Esophagus mucosa (tissue), 1 donor: ENCODE measurements at regions not wholly inside any gene's neighbourhood (a gene's known extent, or its start where the extent isn't known, plus 50 kb on each side); places are given as distances from the start of the nearest gene placed in this dataset.

ENCODE experiments used
- ATAC-seq: fragments of 200-7000 bp; cut with Tn5 transposase; one replicate; pipeline ENCODE4 v1.9.1; 2020
- donor health status: DM: yes; HTN: yes; CAD: no.

DNA sequence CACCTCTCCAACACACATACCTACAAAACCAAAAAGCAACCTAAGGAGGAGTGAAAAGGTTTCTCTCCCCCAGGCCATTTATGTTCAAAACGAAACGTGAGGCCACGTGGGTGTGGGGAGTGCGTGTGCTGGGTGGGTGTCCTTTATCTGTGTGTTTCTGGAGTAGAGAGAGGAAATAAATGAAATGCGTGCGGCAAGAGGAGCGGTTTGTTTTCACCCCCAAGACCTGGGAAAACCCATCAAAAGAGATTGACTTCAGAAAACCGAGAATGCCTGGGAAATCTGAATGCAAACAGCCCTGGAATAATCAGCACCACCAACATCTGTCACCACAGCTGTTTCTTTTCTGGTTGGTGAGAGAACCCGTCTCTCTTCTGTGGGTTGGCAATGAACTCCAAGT is 137.4 kb downstream of the INSIG2 start:
- no peak for ATAC-seq

DNA sequence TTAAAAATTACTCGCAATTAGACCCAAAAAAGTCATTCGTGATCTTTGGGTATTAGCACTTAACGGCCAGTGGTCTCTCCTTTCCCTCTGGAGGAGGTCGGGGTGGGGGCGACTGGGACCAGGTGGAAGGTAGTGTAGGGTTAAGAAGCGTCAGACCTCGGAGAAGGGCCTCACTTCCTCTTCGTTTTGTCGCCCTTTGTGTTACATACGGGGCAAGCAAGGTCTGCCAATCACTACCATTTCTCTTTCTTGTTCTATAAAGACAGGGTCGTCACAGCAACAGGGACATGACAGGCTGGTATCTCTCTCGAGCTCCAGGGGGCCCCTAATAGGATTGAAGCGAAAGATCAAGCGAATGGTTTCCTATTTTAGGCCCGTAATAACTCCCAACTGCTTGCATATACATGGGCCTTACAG is 136.6 kb downstream of the INSIG2 start:
- no peak for ATAC-seq

DNA sequence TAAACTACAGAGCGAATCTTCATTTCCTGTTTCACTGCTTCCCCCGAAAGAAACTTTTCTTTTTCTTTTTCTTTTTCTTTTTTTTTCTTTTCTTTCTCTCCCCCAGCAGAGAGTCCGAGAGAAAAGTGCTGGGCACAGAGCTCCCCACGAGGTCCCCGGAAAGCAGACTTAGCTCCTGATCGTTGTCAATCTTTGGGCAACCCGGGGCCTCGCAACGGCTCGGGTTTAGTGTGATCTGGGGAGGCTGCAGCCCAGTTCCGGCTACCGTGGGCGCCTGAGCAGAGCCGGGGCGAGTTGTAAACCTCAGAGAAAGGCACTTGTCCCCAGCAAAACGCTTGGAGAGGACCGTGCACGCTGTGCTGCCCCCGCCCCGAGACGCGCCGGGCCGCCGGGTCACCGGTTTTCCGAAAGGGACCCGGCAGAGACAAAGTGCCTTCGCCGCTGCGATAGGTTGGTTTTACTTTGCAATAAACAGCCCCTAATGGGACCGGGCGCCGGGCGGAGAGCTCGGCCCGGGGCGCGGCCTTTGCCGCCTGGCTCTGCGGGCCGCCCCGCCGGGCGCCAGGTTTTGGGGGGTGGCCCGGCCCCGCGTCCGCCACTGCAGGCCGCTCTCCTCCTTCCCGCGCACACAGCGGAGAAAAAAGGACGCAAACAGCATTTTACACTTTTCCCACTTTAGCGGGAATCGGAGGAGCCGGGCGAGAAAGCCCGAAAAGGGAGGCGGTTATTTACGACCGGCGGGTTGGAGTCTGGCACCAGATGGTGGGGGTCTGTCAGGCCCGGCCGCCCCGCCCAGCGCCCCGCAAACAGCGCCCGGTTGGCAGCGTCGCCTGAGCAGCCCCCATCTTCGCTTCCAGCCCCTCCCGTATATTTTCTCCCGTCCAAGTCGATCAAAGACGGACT is 136.0 kb downstream of the INSIG2 start:
- ATAC-seq: no peak

DNA sequence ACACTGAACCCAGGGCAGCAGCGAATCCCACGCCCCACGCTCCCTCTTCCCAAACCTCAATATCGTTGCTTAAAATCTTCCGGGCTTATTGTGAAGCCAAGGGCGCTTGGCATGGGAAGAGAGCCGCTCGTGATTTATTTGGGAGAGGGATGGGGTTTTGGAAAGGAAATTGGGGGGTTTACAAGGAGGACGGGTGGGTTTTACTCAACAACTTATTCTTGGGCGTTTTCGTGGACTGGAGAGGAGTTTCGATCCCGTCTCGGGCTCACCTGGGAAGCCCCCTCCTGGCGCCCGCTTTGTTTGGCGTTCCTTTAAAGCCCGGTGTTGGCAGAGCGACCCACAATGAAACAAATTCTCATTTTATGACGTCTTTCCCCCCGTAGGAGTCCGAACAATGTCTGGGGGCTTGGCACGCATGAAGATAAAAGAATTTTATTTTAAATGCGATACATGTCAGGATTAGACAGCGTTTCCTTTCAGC is 135.3 kb downstream of the INSIG2 start:
- ATAC-seq: no peak

DNA sequence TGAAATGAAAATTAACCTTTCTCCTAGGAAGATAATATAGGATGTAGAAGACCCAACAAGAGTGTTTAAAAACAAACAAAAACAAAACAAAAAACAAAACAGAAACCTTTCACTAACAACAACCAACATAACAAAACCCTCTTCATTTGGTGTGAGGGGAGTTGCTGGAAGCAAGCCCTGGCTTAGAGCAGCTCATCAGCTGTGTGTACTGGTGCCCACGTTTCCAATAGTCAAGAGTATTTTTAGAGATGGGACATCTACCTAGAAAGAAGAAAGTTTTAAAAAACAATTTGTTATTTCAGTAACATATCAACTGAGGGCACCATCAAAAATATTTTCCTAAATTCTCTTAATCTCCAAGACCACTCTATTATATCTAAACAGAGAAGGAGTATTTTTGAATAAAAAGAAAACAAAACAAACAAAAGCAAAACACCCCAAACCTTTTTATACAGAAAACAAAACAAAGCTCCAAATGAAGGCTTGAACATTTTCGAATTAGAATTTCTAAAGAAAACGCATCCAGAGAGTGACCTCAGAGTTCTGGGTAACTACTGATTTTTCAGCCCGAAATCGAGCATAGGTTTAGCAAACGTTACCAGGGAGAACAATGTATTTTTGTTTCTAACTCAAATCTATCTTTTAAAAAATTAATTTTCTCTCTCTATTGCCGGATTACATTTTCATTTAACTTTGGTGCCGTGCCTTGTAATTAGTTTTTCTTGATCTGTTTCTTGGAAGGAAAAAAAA is 134.6 kb downstream of the INSIG2 start:
- ATAC-seq: no peak

DNA sequence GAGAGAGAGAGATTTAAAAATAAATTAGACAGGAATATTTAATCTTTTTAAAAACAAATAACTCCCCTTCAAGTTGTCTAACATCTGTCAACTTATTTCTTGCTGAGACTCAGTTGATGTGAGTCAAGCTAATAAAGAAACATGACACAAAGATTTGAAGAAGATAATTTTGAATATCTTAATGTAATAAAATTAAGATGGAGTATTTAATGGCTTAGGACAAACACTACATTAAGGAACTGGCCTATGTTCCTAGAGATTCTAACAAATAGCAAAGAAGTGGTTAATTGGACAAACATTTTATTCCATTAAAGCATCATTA is 134.0 kb downstream of the INSIG2 start:
- no peak for ATAC-seq

DNA sequence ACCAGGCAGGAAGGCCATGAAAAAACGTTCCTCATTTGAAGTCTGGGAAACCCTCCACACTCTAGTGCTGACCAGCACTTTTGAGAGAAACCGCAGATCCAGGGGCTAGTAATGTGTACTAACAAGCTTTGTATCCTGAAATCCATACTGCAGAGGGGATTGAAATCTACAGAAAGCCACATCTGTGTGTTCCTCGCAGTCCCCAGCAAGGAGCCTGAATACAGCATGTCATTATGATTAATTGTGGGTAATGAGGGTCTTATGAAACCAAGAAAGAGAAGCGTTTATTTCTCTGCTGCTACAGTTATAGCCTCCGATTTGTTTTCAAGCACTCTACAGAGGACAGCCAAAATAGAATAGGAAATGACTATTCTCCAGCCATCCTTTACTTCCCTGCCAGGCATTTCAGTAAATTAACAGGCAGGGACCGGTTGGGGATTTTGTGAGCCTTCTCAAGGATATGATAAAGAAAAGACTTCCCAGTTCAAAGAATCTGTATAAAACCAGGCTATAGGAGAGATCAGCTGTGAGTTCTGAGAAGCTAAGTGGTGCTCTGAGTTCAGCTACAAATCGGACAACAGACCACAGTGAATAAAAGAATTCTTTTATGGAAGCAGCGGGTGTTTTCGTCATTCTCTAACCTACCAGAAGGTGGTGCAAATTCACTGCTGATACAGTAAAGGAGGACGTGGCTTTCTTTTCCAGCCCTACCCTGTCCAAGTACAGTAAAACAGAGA is 133.4 kb downstream of the INSIG2 start:
- peak; percentile 75 for ATAC-seq

DNA sequence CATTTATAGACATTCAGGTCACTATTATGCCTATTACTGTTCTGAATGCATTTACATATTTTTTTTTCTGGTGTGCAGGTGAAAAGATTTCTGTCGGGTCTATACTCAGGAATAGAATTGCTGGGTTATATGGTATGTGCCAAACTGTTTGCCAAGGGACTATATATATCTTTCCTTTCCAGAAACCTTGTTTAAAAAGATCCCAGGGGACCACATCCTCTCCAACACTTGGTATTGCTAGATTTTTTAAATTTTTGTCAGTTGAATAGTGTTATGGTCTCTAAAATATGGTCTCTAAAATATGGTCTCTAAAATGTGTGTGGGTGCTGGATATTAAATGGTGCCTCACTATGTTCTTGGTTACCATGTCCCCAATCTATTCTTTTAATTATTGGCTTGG is 131.3 kb downstream of the INSIG2 start:
- no peak for ATAC-seq

DNA sequence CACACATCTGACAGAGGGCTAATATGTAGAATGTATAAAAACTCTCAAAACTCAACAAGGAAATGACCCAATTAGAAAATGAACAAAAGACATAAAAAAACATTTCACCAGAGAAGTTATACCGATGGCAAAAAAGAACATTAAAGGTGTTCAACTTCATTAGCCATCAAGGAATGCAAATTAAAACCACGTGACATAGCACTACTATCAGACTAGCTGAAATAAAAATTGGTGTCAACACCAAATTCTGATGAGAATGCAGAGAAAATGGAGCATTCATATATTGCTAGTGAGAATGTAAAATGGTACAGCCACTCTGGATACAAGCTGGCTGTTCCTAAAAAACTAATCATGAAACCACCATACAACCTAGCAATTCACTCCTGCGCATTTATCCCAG is 128.0 kb downstream of the INSIG2 start:
- ATAC-seq: no peak

DNA sequence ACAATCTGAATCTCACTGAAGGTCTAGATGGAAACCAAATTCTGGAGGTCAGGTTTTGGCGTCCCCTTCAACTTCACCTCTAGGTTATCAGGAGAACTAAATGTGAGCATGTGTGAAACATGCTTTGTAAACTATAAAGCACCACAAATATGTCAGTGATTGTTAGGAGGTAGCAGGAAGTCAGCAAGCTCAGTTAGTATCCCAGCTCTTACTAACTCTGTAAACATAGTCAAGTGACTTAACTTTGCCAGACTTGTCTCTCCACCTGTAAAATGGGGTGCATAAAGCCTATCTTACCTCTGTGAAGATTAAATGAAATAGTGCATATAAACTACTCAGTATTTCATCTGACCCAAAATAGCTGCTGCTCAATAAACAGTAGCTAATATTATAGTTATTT is 121.5 kb downstream of the INSIG2 start:
- no peak for ATAC-seq

DNA sequence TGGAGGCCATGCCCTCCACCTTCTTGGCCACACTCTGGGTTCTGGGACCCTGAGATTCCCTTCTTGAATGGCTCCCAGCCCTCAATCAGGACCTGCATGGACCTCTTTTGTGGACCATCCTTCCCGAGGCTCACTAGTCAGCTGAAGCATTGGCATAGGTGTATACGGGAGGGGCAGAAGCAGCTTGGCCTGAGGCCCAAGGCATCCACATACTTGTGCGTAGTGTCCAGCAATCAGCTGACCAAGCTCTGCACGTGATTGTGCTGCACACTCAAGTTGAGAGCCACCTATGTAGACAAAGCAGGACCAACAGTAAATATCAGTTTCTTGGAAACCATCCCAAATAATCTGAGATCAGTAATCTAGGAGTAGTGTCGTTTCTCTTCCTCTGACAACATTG is 119.6 kb downstream of the INSIG2 start:
- no peak for ATAC-seq

DNA sequence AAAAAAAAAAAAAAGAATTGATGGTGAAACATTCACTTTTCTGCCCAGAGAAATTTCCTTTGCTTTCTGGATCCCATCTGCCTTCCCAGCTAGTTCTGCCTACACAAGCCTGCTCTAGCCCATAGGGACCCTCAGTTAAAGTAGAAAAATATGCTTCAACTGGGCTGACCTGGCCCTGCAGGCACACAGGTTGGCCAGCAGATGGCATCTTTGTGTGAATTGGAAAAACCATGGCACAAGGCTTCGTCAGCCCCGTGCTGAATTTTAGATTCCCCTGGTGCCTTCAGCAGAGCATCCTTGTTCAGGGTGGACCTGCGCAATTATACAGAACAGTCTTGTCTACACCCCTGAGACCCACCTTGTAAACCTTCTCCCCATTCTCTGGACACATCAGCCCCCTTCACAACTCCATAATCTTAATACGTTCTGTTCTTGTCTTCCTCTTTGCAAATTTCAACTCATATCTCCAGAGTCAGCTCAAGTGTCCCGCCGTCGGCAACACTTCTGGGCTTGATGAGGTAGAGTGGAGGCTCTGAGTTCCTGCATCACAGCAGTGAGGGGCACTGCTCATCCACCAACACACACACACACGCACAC is 114.5 kb downstream of the INSIG2 start:
- ATAC-seq: no peak

DNA sequence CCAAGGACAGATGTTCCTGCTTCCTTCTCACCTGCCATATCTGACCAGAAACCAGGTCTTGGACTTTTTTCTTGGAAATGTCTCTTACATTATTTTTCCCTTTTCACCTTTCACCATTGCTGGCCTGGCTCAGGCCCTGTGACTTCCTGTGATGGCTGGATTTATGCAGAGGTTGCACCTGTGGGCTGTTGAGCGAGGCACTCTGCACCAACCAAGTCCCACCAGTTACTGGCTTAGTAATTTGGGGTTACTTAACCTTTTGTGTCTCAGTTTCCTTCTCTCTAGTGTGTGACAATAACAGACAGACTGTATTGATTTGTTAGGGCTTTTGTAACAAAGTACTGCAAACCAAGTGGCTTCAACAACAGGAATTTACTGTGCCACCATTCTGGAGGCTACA is 110.0 kb downstream of the INSIG2 start:
- no peak for ATAC-seq

DNA sequence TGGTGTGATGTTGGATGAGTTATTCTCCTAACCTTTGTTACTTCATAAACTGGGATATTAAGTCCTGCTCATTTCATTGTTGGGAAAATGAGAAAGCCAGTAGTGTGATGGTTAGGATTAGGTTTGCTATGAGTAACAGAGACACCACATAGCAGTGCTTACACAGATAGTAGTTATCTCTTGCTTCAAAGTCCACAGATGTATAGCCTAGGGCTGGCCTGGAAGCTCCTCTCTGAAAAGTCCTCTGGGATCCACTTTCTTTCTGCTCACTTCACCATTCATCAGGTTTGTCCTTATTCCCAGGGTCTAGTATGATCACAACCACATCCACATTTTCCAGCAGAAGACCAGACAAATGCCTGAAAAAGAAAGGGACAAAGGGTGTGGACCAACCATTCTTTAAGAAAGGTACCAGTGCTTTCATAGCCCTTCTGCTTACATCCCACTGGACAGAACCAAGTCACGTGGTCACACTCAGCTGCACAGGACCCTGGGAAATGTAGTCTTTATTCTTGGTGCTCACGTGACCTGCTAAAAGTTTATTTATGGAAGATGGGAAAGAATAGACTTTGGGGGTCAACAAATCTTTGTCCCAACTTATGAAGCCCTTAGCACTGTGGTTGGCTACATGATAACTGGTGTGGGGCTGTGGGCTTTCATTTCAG is 108.9 kb downstream of the INSIG2 start:
- ATAC-seq: no peak

DNA sequence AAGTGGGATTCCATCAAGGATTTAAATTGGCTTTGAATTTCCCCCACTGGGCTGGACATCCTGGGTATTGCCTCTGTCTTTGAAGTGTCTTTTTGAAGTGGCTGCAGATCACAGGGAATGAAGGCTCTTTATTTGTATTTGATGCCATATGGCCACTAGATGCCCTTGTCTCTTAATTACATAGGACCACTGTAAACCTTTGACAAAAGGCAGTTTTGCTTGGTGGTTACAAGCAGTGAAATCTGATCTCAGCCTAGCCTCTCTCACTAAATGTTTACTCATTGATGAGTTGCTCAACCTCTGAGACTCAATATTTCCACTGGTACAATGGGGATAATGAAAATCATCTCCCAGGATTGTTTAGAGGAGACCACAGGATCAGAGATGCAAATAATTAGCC is 102.2 kb downstream of the INSIG2 start:
- ATAC-seq: no peak

DNA sequence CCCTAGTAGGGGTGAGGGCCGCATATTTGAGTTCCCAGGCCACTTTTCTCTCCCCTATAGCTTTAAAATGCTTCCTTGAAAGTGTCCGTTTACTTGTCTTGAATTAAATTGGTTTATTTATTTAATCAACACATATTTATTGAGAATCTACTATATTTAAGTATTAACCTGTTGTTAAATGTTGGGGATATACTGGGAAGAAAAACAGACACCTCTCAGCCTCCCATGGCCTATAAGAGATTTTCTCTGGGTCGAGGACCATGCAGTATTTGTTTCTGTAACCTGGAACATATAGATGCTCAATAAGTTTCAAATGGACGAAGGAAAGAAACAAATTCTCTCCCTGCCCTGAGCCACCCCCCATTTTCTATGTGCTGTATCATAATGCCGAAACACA is 98.6 kb downstream of the INSIG2 start:
- ATAC-seq: no peak

DNA sequence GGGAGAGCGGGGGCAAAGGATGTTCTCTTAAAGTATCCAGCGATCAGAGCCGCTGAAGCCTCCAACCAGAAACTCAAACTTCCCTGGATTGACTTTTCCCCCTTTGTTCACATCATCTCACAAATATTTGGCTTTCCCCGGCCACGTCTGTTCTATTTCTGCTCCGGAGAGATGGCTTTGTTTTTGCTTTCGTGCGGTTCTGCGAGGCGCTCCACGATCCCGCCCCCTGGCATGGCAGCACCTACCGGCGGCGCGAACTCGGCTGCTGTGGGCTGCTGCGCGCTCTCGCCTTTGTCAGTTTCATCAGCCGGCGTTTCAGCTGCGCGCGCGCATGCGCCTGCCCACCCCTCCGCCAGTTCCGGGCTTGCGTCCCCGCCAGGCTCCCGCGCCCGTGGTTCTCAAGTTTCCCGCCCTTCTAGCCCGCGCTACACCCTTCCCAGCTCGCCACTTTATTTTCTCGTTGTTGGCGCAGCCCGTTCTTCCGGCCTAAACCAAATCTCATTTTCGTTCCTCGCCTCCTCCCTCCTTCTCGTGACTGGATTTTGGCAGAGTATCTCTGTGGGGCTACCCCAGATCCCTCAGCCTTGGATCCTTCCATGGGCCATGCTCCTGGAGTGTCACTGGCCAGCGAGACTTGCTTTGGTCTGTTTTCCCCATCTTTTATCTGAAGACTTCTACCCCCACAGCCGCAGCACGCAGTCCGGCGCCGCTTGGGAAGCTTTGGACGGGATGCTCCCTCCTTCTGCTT is 98.0 kb downstream of the INSIG2 start:
- ATAC-seq: peak; percentile 81

DNA sequence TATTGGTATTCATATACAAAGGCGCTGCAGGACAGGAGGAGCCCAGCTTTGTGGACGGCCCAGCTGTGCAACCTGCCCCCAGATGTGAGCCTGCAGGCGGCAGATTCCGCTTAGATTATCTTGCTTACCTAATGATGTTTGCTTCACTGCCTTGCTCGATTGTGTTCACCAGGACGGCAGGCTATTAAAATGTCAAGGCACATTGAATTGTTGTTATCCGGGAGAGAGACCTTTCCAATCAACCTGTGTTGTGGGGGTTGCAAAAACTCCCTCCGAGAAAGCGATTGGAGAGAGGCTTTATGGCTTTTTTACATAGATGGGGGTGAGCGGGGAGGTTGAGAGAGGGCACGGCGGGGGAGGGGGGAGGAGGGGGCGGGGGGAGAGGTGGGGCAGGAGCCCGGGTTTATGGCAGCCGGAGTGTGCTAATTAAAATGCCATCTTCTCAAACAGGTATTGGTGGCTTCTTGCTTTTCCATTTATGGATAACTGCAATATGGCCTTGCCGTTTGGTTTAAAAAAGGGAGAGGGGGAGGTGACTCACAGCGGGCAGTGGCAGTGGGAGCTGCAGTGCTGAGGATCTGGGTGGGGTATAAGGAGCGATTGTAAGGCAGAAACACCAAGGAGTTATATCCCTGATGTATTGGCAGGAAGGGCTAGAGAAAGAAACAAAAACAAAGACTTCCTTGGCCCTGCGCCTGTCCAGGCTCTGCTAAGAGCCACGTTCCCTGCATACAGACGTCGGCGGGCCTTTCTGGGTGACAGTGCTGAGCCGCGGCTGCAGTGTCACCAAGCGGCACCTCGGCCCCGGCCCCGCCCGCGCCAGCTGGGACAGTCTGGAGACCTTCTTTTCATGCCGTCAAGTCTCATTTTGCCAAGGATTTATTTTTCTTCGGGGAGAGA is 97.2 kb downstream of the INSIG2 start:
- ATAC-seq: peak; percentile 76

DNA sequence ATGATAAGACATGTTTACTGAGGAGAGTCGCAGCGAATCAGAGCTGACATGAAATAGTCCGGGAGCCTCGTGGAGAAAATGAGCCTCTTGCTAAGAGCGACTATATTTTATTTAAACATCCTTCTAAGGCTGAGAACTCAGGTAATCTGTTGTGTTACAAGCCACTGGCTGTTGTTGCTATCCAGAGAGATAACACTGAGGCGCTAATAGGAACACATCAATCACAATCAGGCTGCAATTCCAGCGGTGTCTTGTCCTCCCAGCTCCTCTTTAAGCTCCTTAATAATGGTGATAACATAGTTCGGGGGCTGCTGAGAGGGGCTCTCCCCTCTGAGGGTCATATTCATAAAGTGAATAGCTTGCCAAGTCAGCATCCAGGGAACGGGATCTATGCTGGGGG is 95.1 kb downstream of the INSIG2 start:
- ATAC-seq: no peak

DNA sequence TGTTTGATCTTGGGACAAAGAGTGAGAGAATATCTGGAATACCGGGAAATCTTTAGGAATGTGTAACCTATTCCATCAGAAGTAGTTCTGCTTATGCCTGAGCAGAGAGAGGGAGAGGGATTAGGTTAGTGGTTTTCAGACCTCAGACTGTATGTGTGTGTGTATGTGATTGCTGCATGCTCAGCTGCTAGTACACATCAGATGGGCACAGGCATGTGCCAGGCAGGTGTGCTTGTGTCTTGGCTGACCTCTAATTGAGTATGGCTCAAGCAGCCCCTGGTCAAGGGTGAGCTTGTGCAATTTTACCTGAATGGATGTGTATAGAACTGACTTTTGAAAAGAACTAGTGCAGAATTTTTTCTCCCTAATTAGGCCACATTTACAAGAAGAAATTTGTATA is 91.2 kb downstream of the INSIG2 start:
- no peak for ATAC-seq

DNA sequence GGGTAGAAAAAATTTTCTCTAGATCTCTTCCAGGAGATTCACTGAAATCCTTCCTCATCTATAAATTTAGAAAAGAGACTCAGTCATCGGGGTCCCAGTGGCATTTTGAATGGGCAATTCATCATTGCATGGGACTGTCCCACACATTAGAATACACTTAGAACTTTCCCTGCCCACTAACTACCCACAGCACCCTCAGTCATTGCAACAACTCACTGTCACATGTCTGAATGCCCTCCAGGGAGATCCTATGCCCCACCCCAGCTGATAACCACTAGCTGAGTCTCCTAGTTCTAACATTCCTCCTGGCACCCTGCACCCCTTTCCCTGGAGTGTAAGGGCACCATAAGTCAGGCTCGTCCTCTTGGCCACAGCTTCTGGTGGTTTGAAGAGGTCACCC is 89.6 kb downstream of the INSIG2 start:
- no peak for ATAC-seq
